ENCODE measurements at regions not wholly inside any gene's neighbourhood (a gene's known extent, or its start where the extent isn't known, plus 50 kb on each side); places are given as distances from the start of the nearest gene placed in this dataset.

GRCh38 chr7:85950871-85951270 lies 692.8 kb upstream of the GRM3 start:
- TF ChIP-seq POLR2A (IDR thresholded peaks at IDR 0.05): no peak
- no peak for TF ChIP-seq CTCF (IDR thresholded peaks at IDR 0.05)
- no peak for DNase-seq
- Histone ChIP-seq H3K36me3 (ENCODE audit: low read depth, missing control alignments) (no peaks in the 10 kb centered on the region), H3K9me3 (no peaks in the 10 kb centered on the region), H3K27me3 (no peaks in the 10 kb centered on the region), H3K4me1 (no peaks in the 10 kb centered on the region), H3K27ac (no peak overlapping the region), H3K4me3 (no peak overlapping the region)
- intact Hi-C loops (cut with DNase I; ENCODE audit: low total_unique reads): no loop called here
- 63 to 82% methylated on average over 1 of the region's 1 CpG for WGBS, 2 donors

- H3K27ac ChIP-seq: no peak overlapping the region
- no peaks in the 10 kb centered on the region for H3K27me3 ChIP-seq
- no peak for DNase-seq
- H3K4me1 ChIP-seq: no peaks in the 10 kb centered on the region
- TF ChIP-seq POLR2A (IDR thresholded peaks at IDR 0.05) (no peak), CTCF (IDR thresholded peaks at IDR 0.05) (no peak)
- H3K9me3 ChIP-seq: no peaks in the 10 kb centered on the region
- WGBS, 2 donors: 87 to 96% methylated on average over 3 of the region's 3 CpGs
- H3K36me3 ChIP-seq (ENCODE audit: low read depth, missing control alignments): no peaks in the 10 kb centered on the region
- intact Hi-C loops (cut with DNase I; ENCODE audit: low total_unique reads): no loop called here
- no peak overlapping the region for H3K4me3 ChIP-seq
Observed at GRCh38 chr7:85950418-85950817, 693.3 kb upstream of the GRM3 start.

DNA sequence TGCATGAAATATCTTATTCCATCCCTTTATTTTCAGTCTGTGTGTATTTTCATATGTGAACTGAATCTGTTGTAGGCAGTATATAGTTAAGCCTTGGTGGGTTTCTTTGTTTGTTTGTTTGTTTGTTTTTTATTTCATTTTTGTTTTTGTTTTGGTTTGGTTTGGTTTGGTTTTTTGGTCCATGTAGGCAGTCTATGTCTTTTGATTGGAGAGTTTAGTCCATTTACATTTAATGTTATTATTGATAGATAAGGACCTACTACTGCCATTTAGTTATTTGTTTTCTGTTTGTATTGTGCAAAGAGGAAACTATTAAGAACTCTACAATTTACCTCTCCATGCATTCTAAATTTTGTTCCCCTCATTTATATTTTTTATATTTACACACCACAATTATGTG lies 695.9 kb upstream of the GRM3 start:
- no peak for DNase-seq
- no peaks in the 10 kb centered on the region for H3K9me3 ChIP-seq
- no peak overlapping the region for H3K4me3 ChIP-seq
- intact Hi-C loops (cut with DNase I; ENCODE audit: low total_unique reads): loop anchor here (10.0 kb wide), 1 partner anchor 57 kb away; no protein-coding TSS in a partner anchor
- TF ChIP-seq CTCF (IDR thresholded peaks at IDR 0.05): no peak
- no peak for TF ChIP-seq POLR2A (IDR thresholded peaks at IDR 0.05)
- H3K27ac ChIP-seq: no peak overlapping the region
- H3K4me1 ChIP-seq: no peaks in the 10 kb centered on the region
- no peaks in the 10 kb centered on the region for H3K36me3 ChIP-seq (ENCODE audit: low read depth, missing control alignments)
- no peaks in the 10 kb centered on the region for H3K27me3 ChIP-seq

GRCh38 chr7:85940798-85941197 lies 702.9 kb upstream of the GRM3 start:
- no peaks in the 10 kb centered on the region for H3K4me1 ChIP-seq
- 69 to 82% methylated on average over 2 of the region's 2 CpGs for WGBS, 2 donors
- intact Hi-C loops (cut with DNase I; ENCODE audit: low total_unique reads): loop anchor here (10.0 kb wide), 1 partner anchor 64 kb away; no protein-coding TSS in a partner anchor
- H3K36me3 ChIP-seq (ENCODE audit: low read depth, missing control alignments): no peaks in the 10 kb centered on the region
- DNase-seq: no peak
- no peak overlapping the region for H3K27ac ChIP-seq
- no peaks in the 10 kb centered on the region for H3K9me3 ChIP-seq
- TF ChIP-seq CTCF (IDR thresholded peaks at IDR 0.05) (no peak), POLR2A (IDR thresholded peaks at IDR 0.05) (no peak)
- no peaks in the 10 kb centered on the region for H3K27me3 ChIP-seq
- no peak overlapping the region for H3K4me3 ChIP-seq

GRCh38 chr7:85931919-85932318 lies 711.8 kb upstream of the GRM3 start:
- no peaks in the 10 kb centered on the region for H3K36me3 ChIP-seq (ENCODE audit: low read depth, missing control alignments)
- no peaks in the 10 kb centered on the region for H3K9me3 ChIP-seq
- TF ChIP-seq CTCF (IDR thresholded peaks at IDR 0.05): no peak
- no peak for TF ChIP-seq POLR2A (IDR thresholded peaks at IDR 0.05)
- DNase-seq: no peak
- H3K4me1 ChIP-seq: no peaks in the 10 kb centered on the region
- no peak overlapping the region for H3K27ac ChIP-seq
- 79 to 83% methylated on average over 1 of the region's 1 CpG for WGBS, 2 donors
- H3K27me3 ChIP-seq: no peaks in the 10 kb centered on the region
- intact Hi-C loops (cut with DNase I; ENCODE audit: low total_unique reads): no loop called here
- no peak overlapping the region for H3K4me3 ChIP-seq
